ENCODE measurements at regions not wholly inside any gene's neighbourhood (a gene's known extent, or its start where the extent isn't known, plus 50 kb on each side); places are given as distances from the start of the nearest gene placed in this dataset.

DNA sequence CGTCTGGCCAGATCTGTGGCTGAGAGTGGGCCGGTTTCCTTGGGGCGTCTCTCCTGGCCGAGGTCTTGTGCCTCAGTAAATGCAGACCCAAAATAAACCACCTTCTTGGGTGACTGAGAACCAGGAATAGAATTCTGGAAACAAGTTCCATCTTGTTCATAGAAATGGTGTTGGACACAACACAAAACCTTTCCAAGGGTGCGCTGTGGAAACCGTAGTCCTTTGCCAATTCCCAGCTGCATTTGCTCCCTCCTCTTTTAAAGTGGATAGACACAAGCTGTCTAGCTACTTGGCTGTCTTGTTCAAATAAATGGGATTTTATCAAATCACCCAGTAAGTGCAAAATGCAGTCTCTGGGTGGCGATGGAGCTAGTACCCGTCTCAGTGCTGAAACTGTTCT is 300.2 kb downstream of the SHANK2 start:
- no peak for FAIRE-seq

DNA sequence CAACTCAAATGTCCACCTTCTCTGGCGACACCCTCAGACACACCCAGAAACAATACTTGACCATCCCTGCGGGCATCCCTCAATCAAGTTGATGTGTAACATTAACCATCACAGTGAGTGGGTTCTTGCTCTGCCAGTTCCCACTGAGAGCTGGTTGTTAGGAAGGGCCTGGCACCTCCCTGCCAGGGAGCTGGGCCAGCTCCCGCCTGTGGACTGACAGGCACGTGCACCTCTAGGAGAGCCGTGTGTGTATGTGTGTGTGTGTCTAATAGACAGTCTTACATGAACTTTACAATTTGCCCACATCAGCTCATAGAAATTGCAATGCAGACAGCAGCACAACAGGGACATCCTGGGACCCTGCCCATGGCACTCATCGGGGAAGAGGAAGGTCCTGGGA is 298.7 kb downstream of the SHANK2 start:
- FAIRE-seq (no peak), DNase-seq (ENCODE audit: low spot score) (no peak)

More for the DNA sequence above, 300.2 kb downstream of the SHANK2 start:
- DNase-seq (ENCODE audit: low spot score) = no peak

DNA sequence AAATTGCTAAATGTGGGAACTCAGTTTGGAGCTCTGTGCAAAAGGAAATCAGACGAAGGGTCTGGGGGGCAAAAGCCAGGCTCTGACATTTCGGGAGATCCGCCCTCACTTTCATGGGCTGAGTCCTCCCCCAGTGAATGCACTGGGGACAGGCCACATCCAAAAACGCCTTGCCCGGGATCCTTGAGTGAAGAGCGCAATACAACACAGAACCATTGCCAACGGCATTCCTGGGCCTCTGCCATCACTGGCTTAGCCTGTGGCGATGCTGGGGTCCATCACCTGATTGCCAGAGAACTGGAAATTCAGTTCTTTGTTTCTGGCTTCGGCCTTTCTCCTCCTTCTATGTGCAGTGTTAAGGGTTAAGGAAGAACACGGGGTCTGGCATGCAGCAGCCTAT is 297.9 kb downstream of the SHANK2 start:
- DNase-seq (ENCODE audit: low spot score) (no peak), FAIRE-seq (no peak)
